Memory B cell (primary cell): ENCODE measurements at regions not wholly inside any gene's neighbourhood (a gene's known extent, or its start where the extent isn't known, plus 50 kb on each side); places are given as distances from the start of the nearest gene placed in this dataset.
"Not testable (repeated sequence)": the region's sequence is repeated elsewhere in the genome, so short reads cannot be mapped to it uniquely, and the experiment has no call there.

ENCODE experiments used
- ATAC-seq: fragments of 150-1000 bp; cut with Tn5 transposase; 2 replicates; pipeline ENCODE4 v1.10.0; 2021; ENCODE audit warnings: low read depth, mild to moderate bottlenecking, moderate library complexity
- DNase-seq, 2 donors: peaks; one replicate each; pipeline ENCODE4 v3.0.0; 2022; ENCODE audit warnings: low spot score in 2 of 2
- H3K27ac Mint-ChIP-seq: one replicate; pipeline ENCODE4 v1.8.0; 2022; ENCODE audit warnings: mild to moderate bottlenecking, moderate library complexity, mixed read lengths
- H3K27me3 Mint-ChIP-seq: one replicate; pipeline ENCODE4 v1.8.0; 2022; ENCODE audit warnings: mixed read lengths
- H3K36me3 Mint-ChIP-seq: one replicate; pipeline ENCODE4 v1.8.0; 2022; ENCODE audit warnings: mild to moderate bottlenecking, mixed read lengths
- H3K4me1 Mint-ChIP-seq: one replicate; pipeline ENCODE4 v1.8.0; 2022; ENCODE audit warnings: mixed read lengths
- H3K4me3 Mint-ChIP-seq: one replicate; pipeline ENCODE4 v1.8.0; 2022; ENCODE audit warnings: mild to moderate bottlenecking, moderate library complexity, mixed read lengths
- H3K9me3 Mint-ChIP-seq: one replicate; pipeline ENCODE4 v1.8.0; 2022; ENCODE audit warnings: mixed read lengths

GRCh38 chr4:114326358-114326757, 272.2 kb upstream of the UGT8 start:
- Mint-ChIP-seq H3K4me3 (no peak overlapping the region), H3K27ac (no peak overlapping the region), H3K36me3 (no peaks in the 10 kb centered on the region), H3K4me1 (no peaks in the 10 kb centered on the region), H3K9me3 (peaks cover 2% of the 10 kb centered on the region), H3K27me3 (no peaks in the 10 kb centered on the region)
- DNase-seq (no peak), ATAC-seq (no peak)

- Mint-ChIP-seq H3K4me3 (no peak overlapping the region), H3K9me3 (peaks cover 3% of the 10 kb centered on the region), H3K4me1 (no peaks in the 10 kb centered on the region), H3K27ac (no peak overlapping the region), H3K36me3 (no peaks in the 10 kb centered on the region), H3K27me3 (no peaks in the 10 kb centered on the region)
- DNase-seq (no peak), ATAC-seq (no peak)
These were observed 266.5 kb upstream of the UGT8 start for GRCh38 chr4:114332119-114332518.

GRCh38 chr4:114334363-114334762, 264.2 kb upstream of the UGT8 start:
- not testable (repeated sequence) for H3K27me3 Mint-ChIP-seq, H3K4me3 Mint-ChIP-seq, H3K4me1 Mint-ChIP-seq, H3K36me3 Mint-ChIP-seq, ATAC-seq, DNase-seq, H3K9me3 Mint-ChIP-seq, H3K27ac Mint-ChIP-seq

GRCh38 chr4:114334884-114335330, 263.7 kb upstream of the UGT8 start:
- DNase-seq (no peak), ATAC-seq (no peak)
- Mint-ChIP-seq H3K4me1 (no peaks in the 10 kb centered on the region), H3K36me3 (no peaks in the 10 kb centered on the region), H3K9me3 (peaks cover 3% of the 10 kb centered on the region), H3K4me3 (no peak overlapping the region), H3K27me3 (peaks cover 3% of the 10 kb centered on the region), H3K27ac (no peak overlapping the region)

GRCh38 chr4:114335339-114335738, 263.3 kb upstream of the UGT8 start:
- Mint-ChIP-seq H3K27me3 (peaks cover 3% of the 10 kb centered on the region), H3K4me3 (no peak overlapping the region), H3K27ac (no peak overlapping the region), H3K4me1 (no peaks in the 10 kb centered on the region), H3K36me3 (no peaks in the 10 kb centered on the region), H3K9me3 (peaks cover 2% of the 10 kb centered on the region)
- ATAC-seq (no peak), DNase-seq (no peak)

- H3K4me1 Mint-ChIP-seq = no peaks in the 10 kb centered on the region
- peaks cover 1% of the 10 kb centered on the region for H3K9me3 Mint-ChIP-seq
- DNase-seq = no peak
- H3K36me3 Mint-ChIP-seq = no peaks in the 10 kb centered on the region
- no peak overlapping the region for H3K4me3 Mint-ChIP-seq
- H3K27me3 Mint-ChIP-seq = peaks cover 6% of the 10 kb centered on the region
- H3K27ac Mint-ChIP-seq = no peak overlapping the region
- no peak for ATAC-seq
These were observed 255.6 kb upstream of the UGT8 start for GRCh38 chr4:114343015-114343414.

GRCh38 chr4:114349543-114350175, 248.9 kb upstream of the UGT8 start:
- DNase-seq (no peak), ATAC-seq (no peak)

GRCh38 chr4:114358901-114359300, 239.7 kb upstream of the UGT8 start:
- DNase-seq (no peak), ATAC-seq (no peak)
- Mint-ChIP-seq H3K9me3 (no peaks in the 10 kb centered on the region), H3K4me3 (no peak overlapping the region), H3K36me3 (no peaks in the 10 kb centered on the region), H3K27me3 (peaks cover 4% of the 10 kb centered on the region), H3K4me1 (peaks cover 3% of the 10 kb centered on the region), H3K27ac (no peak overlapping the region)

More at GRCh38 chr4:114349543-114350175, 248.9 kb upstream of the UGT8 start:
- H3K27me3 Mint-ChIP-seq = no peaks in the 10 kb centered on the region
- H3K27ac Mint-ChIP-seq = no peak overlapping the region
- H3K36me3 Mint-ChIP-seq = no peaks in the 10 kb centered on the region
- H3K9me3 Mint-ChIP-seq = peaks cover 3% of the 10 kb centered on the region
- no peaks in the 10 kb centered on the region for H3K4me1 Mint-ChIP-seq
- no peak overlapping the region for H3K4me3 Mint-ChIP-seq

DNA sequence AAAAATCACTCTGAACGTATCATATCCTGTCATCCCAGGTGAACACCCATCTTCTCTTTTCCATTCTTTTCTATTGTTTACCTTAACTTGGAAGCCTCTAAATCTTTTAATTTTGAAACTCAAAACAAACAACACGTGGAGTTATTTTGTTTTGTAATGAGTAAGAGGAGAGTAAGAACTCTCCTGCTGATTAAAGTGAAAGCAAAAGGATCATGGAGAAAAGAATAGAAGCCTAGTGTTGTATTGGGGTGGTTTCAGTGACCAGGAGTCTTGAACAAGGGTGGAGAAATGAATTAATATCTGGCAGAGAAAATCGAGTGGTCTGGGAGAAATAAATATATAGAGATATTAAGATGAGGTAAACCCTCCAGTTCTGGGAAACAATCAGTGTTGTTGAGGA, 237.4 kb upstream of the UGT8 start:
- H3K9me3 Mint-ChIP-seq = no peaks in the 10 kb centered on the region
- H3K4me1 Mint-ChIP-seq = peaks cover 3% of the 10 kb centered on the region
- H3K36me3 Mint-ChIP-seq = no peaks in the 10 kb centered on the region
- H3K27me3 Mint-ChIP-seq = peaks cover 4% of the 10 kb centered on the region
- ATAC-seq (no peak), DNase-seq (no peak)
- H3K4me3 Mint-ChIP-seq = no peak overlapping the region
- no peak overlapping the region for H3K27ac Mint-ChIP-seq

- no peak overlapping the region for H3K27ac Mint-ChIP-seq
- ATAC-seq (no peak), DNase-seq (no peak)
- H3K36me3 Mint-ChIP-seq = no peaks in the 10 kb centered on the region
- peaks cover 3% of the 10 kb centered on the region for H3K4me1 Mint-ChIP-seq
- no peaks in the 10 kb centered on the region for H3K9me3 Mint-ChIP-seq
- no peak overlapping the region for H3K4me3 Mint-ChIP-seq
- peaks cover 4% of the 10 kb centered on the region for H3K27me3 Mint-ChIP-seq
These were observed 233.8 kb upstream of the UGT8 start for GRCh38 chr4:114364857-114365256.

GRCh38 chr4:114365591-114365990, 233.0 kb upstream of the UGT8 start:
- no peak for DNase-seq
- H3K36me3 Mint-ChIP-seq = no peaks in the 10 kb centered on the region
- H3K4me3 Mint-ChIP-seq = no peak overlapping the region
- H3K27ac Mint-ChIP-seq = no peak overlapping the region
- H3K9me3 Mint-ChIP-seq = no peaks in the 10 kb centered on the region
- ATAC-seq = no peak
- peaks cover 4% of the 10 kb centered on the region for H3K27me3 Mint-ChIP-seq
- peaks cover 3% of the 10 kb centered on the region for H3K4me1 Mint-ChIP-seq

GRCh38 chr4:114366368-114366767, 232.2 kb upstream of the UGT8 start:
- ATAC-seq = no peak
- Mint-ChIP-seq H3K4me1 (peaks cover under 1% of the 10 kb centered on the region), H3K27me3 (peaks cover 4% of the 10 kb centered on the region), H3K9me3 (no peaks in the 10 kb centered on the region), H3K4me3 (no peak overlapping the region), H3K27ac (no peak overlapping the region), H3K36me3 (no peaks in the 10 kb centered on the region)
- no peak for DNase-seq

- H3K36me3 Mint-ChIP-seq = no peaks in the 10 kb centered on the region
- no peaks in the 10 kb centered on the region for H3K4me1 Mint-ChIP-seq
- H3K27ac Mint-ChIP-seq = no peak overlapping the region
These were observed 229.9 kb upstream of the UGT8 start for GRCh38 chr4:114368751-114369150.

GRCh38 chr4:114373508-114373907, 225.1 kb upstream of the UGT8 start:
- H3K9me3 Mint-ChIP-seq = no peaks in the 10 kb centered on the region

More at GRCh38 chr4:114368751-114369150, 229.9 kb upstream of the UGT8 start:
- H3K4me3 Mint-ChIP-seq = no peak overlapping the region
- no peak for ATAC-seq
- H3K27me3 Mint-ChIP-seq = peaks cover 5% of the 10 kb centered on the region
- no peak for DNase-seq
- no peaks in the 10 kb centered on the region for H3K9me3 Mint-ChIP-seq

GRCh38 chr4:114378305-114378903, 220.2 kb upstream of the UGT8 start:
- Mint-ChIP-seq H3K4me1 (no peaks in the 10 kb centered on the region), H3K27me3 (peaks cover 6% of the 10 kb centered on the region), H3K9me3 (no peaks in the 10 kb centered on the region), H3K27ac (no peak overlapping the region), H3K4me3 (no peak overlapping the region), H3K36me3 (no peaks in the 10 kb centered on the region)
- no peak for DNase-seq
- no peak for ATAC-seq

More at GRCh38 chr4:114373508-114373907, 225.1 kb upstream of the UGT8 start:
- Mint-ChIP-seq H3K36me3 (no peaks in the 10 kb centered on the region), H3K4me3 (no peak overlapping the region), H3K27ac (no peak overlapping the region), H3K4me1 (no peaks in the 10 kb centered on the region), H3K27me3 (peaks cover 9% of the 10 kb centered on the region)
- ATAC-seq (no peak), DNase-seq (no peak)
